BE2C (cell line): ENCODE measurements at regions not wholly inside any gene's neighbourhood (a gene's known extent, or its start where the extent isn't known, plus 50 kb on each side); places are given as distances from the start of the nearest gene placed in this dataset.

Source experiments
- DNase-seq: peaks from one replicate; pipeline ENCODE4 v3.0.0-alpha.2; 2020
- H3K27me3 ChIP-seq: fragments of 250-450 bp; sonication (Bioruptor Pico); 2 replicates; pipeline ENCODE4 v1.5.1; 2020; ENCODE audit warnings: mild to moderate bottlenecking
- H3K36me3 ChIP-seq: fragments of 250-450 bp; sonication (Bioruptor Pico); 2 replicates; pipeline ENCODE4 v1.5.1; 2020; ENCODE audit warnings: mild to moderate bottlenecking
- H3K4me1 ChIP-seq: fragments of 250-450 bp; sonication (Bioruptor Pico); 2 replicates; pipeline ENCODE4 v1.5.1; 2020
- H3K4me3 ChIP-seq: 2 replicates; pipeline ENCODE4 v1.5.1; 2011; ENCODE audit warnings: low read depth, low read length
- H3K9me3 ChIP-seq: fragments of 250-450 bp; sonication (Bioruptor Pico); 2 replicates; pipeline ENCODE4 v1.5.1; 2020
- TF ChIP-seq, protein P1 (sequence below): IDR thresholded peaks from 2 replicates; pipeline ENCODE4 v1.5.1; 2012; ENCODE audit warnings: mild to moderate bottlenecking, low read depth, low read length

DNA sequence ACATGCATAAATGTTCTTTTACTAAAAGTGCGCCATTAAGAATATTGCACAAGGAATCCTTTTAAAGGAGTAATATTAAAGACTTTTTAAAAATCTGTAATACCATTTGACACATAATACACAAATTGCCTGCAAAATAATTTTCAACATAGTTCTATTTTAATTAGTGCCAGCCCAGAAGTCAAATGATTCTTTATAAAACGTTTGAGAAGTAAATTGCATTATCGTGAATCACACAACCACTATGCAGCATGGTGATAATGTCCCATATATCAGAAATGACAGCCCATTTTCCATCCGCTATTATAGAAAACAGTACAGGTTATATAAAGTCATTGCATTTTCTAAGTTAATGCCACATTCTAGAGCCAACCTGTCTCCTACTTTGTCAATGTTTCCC lies 324.0 kb downstream of the IPMK start:
- no peaks in the 10 kb centered on the region for H3K9me3 ChIP-seq
- TF ChIP-seq, protein P1, sequence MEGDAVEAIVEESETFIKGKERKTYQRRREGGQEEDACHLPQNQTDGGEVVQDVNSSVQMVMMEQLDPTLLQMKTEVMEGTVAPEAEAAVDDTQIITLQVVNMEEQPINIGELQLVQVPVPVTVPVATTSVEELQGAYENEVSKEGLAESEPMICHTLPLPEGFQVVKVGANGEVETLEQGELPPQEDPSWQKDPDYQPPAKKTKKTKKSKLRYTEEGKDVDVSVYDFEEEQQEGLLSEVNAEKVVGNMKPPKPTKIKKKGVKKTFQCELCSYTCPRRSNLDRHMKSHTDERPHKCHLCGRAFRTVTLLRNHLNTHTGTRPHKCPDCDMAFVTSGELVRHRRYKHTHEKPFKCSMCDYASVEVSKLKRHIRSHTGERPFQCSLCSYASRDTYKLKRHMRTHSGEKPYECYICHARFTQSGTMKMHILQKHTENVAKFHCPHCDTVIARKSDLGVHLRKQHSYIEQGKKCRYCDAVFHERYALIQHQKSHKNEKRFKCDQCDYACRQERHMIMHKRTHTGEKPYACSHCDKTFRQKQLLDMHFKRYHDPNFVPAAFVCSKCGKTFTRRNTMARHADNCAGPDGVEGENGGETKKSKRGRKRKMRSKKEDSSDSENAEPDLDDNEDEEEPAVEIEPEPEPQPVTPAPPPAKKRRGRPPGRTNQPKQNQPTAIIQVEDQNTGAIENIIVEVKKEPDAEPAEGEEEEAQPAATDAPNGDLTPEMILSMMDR: no peak
- no peaks in the 10 kb centered on the region for H3K27me3 ChIP-seq
- H3K4me1 ChIP-seq: no peaks in the 10 kb centered on the region
- no peak for DNase-seq
- no peak overlapping the region for H3K4me3 ChIP-seq
- no peaks in the 10 kb centered on the region for H3K36me3 ChIP-seq

DNA sequence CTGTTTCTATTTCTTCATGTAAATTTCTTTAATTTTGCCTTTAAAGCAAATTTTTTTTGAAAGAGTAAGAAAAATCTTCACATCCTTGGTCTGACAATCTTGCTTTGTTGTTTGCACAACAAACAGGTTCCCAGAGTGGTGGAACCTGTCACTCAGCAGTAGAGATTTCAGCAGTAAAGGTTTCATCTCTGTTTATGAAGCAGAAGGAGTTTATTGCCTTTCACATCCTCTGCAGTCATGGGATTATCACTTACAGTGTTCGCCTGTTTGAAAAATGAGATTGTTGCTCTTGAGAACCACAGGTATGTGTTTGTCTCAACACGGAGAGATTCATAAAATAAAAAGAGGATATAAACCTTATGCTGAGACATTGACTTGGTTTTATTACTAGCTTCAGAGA lies 342.6 kb downstream of the IPMK start:
- H3K27me3 ChIP-seq: no peaks in the 10 kb centered on the region
- TF ChIP-seq, protein P1: no peak
- no peaks in the 10 kb centered on the region for H3K4me1 ChIP-seq

DNA sequence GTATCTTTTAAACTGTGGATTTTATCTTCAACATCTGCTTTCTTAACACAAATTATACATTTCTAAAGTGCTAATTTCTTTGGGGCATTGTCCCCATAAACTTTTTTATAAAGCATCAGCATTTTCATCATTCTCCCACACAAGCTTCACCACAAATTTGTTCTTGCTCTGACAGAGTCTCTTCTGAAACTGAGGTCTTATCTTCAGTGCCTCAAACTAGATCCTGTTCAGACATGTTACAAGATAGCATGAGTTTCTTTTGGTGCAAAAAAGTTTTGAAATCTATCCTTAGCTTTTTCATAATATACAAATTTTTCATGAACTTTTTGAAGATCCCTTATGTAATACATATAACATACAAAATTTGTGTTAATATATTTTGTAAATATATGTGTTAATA lies 346.6 kb downstream of the IPMK start:
- Histone ChIP-seq H3K4me3 (no peak overlapping the region), H3K27me3 (no peaks in the 10 kb centered on the region), H3K36me3 (no peaks in the 10 kb centered on the region), H3K9me3 (no peaks in the 10 kb centered on the region), H3K4me1 (no peaks in the 10 kb centered on the region)
- DNase-seq: no peak
- TF ChIP-seq, protein P1: no peak

More for the DNA sequence above, 342.6 kb downstream of the IPMK start:
- H3K36me3 ChIP-seq: no peaks in the 10 kb centered on the region
- H3K9me3 ChIP-seq: no peaks in the 10 kb centered on the region
- DNase-seq: no peak
- no peak overlapping the region for H3K4me3 ChIP-seq

DNA sequence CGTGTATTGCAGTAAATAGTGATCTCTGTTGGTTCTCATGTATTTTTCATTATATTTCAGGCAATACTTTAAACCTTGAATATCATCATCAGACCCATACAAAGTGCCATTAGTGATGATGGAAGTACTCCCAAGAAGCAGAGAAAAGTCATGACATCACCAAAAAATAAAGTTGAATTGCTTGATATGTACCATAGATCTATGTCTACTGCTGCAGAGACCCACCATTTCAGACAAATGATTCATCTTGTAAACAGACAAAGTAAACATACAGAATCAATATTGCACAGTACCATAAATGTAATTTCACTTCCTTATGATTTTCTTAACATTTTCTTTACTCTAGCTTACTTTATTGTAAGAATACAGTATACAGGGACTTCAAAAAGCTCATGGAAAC lies 347.8 kb downstream of the IPMK start:
- Histone ChIP-seq H3K4me3 (no peak overlapping the region), H3K27me3 (no peaks in the 10 kb centered on the region), H3K36me3 (no peaks in the 10 kb centered on the region), H3K9me3 (no peaks in the 10 kb centered on the region), H3K4me1 (no peaks in the 10 kb centered on the region)
- TF ChIP-seq, protein P1: no peak
- no peak for DNase-seq

DNA sequence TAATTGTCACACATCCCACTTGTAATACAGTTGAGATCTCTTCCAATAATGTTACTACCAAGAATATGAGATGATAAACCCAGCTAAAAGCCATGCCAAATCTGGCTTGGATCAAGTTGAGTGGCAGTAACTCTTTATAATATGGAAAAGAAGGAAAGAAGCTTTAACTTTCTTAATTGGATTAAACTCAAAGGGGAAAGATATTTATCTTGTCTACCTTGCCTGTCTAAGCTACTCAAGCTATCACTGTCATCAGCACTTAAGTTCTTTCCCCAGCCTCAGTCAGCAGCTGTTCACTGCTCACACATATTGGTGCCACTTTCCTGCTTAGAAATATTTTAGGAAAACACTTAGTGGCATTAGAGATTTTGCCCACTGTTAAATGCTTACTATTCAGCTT lies 350.7 kb downstream of the IPMK start:
- no peaks in the 10 kb centered on the region for H3K27me3 ChIP-seq
- H3K36me3 ChIP-seq: no peaks in the 10 kb centered on the region
- no peaks in the 10 kb centered on the region for H3K4me1 ChIP-seq
- TF ChIP-seq, protein P1: no peak
- H3K9me3 ChIP-seq: no peaks in the 10 kb centered on the region
- no peak overlapping the region for H3K4me3 ChIP-seq
- no peak for DNase-seq

- H3K4me1 ChIP-seq: no peaks in the 10 kb centered on the region
- H3K27me3 ChIP-seq: no peaks in the 10 kb centered on the region
- DNase-seq: no peak
- no peak overlapping the region for H3K4me3 ChIP-seq
- no peaks in the 10 kb centered on the region for H3K36me3 ChIP-seq
- TF ChIP-seq, protein P1: no peak
- no peaks in the 10 kb centered on the region for H3K9me3 ChIP-seq
These were observed 361.8 kb downstream of the IPMK start for GRCh38 chr10:57905861-57906260.
